Heart right ventricle (tissue), 16 donors: ENCODE measurements at regions not wholly inside any gene's neighbourhood (a gene's known extent, or its start where the extent isn't known, plus 50 kb on each side); places are given as distances from the start of the nearest gene placed in this dataset.

ENCODE experiments used
- ATAC-seq, 8 donors: fragments of 200-7000 bp; cut with Tn5 transposase; one replicate each; pipeline ENCODE4 v1.9.1; 2020; ENCODE audit warnings: mild to moderate bottlenecking in 8 of 8, moderate library complexity in 8 of 8, moderate number of reproducible peaks in 1 of 8
- DNase-seq, 2 donors: peaks; one replicate each; pipeline ENCODE4 v3.0.0-alpha.2; 2020
- H3K27ac ChIP-seq, 10 donors: fragments of 200-600 bp; sonication (generic) in 2 of 10; one replicate each; pipeline versions ENCODE4 v1.5.0 to v1.8.0; 2020 to 2022; ENCODE audit warnings: mild to moderate bottlenecking in 3 of 10
- H3K27me3 ChIP-seq, 7 donors: fragments of 200-600 bp; one replicate each; pipeline ENCODE4 v1.8.0; 2021 to 2022; ENCODE audit warnings: mild to moderate bottlenecking in 2 of 7
- H3K36me3 ChIP-seq, 9 donors: fragments of 200-600 bp; sonication (generic) in 1 of 9; one replicate each; pipeline versions ENCODE4 v1.5.0 to v1.8.0; 2020 to 2022; ENCODE audit warnings: mild to moderate bottlenecking in 2 of 9
- H3K4me1 ChIP-seq, 9 donors: fragments of 200-600 bp; sonication (generic) in 1 of 9; one replicate each; pipeline versions ENCODE4 v1.5.0 to v1.8.0; 2020 to 2022; ENCODE audit warnings: mild to moderate bottlenecking in 4 of 9
- H3K4me3 ChIP-seq, 10 donors: fragments of 200-600 bp; sonication (generic) in 2 of 10; one replicate each; pipeline versions ENCODE4 v1.5.0 to v1.8.0; 2020 to 2022; ENCODE audit warnings: mild to moderate bottlenecking in 7 of 10, moderate library complexity in 2 of 10
- H3K9me3 ChIP-seq, 11 donors: fragments of 200-600 bp in 10 of 11; sonication (generic) in 2 of 11; one replicate each; pipeline versions ENCODE4 v1.5.0 to v1.8.0; 2013 to 2022; ENCODE audit warnings: mild to moderate bottlenecking in 2 of 11, control low read depth in 1 of 11, moderate library complexity in 1 of 11
- CTCF ChIP-seq, 9 donors: fragments of 200-600 bp; sonication (generic) in 2 of 9; IDR thresholded peaks; one replicate each; pipeline versions ENCODE4 v1.5.0 to v1.8.0; 2021 to 2022; ENCODE audit warnings: antibody characterized with exemption in 9 of 9, mild to moderate bottlenecking in 5 of 9, moderate library complexity in 1 of 9
- WGBS, 2 donors: extraction: QIAGEN DNeasy Blood & Tissue Kit; methylation state at CpG; one replicate each; pipeline ENCODE4 v1.1.7; 2013; ENCODE audit warnings: inconsistent platforms in 1 of 2; 5-methylcytosine and 5-hydroxymethylcytosine counted together
- intact Hi-C, 10 donors: fragments of 100-400 bp; cut with DNase I; formaldehyde crosslinking; loops; one replicate each; pipeline versions ENCODE4 v1.11.1 to v1.14.2; 2022
- donor health status: Arrhythmogenic right ventricular cardiomyopathy.
- donor health status: ischemic (EF 13 %, LVEDD 7.1; RV severe dilation, severe dysfunction).
- donor health status: healthy with polysubstance abuse.
- donor health status: DM: no; HTN: yes; CAD: no.
- donor health status: DM: no; HTN: no; CAD: no.
- donor health status: ischemic (EF 25% LVEDD 6.9; RV normal size, moderate dysfunction).
- donor health status: ischemic (EF 25% LVEDD 5.7; RV mildly dilated, moderate dysfunction).
- donor health status: healthy.
- donor health status: DM: yes; HTN: yes; CAD: no.
- donor health status: Ischemic cardiomyopathy.
- donor health status: ischemic (EF 35%, LVEDD 5.7; RV mildly dilated, moderate dysfunction).
- donor health status: nonischemic (EF 11% LVEDD 7.7; RV severe dilation, severe dysfunction).
- donor health status: DM: yes; HTN: yes; CAD: no.
- donor health status: PGD.
- donor health status: ischemic (EF 29% LVEDD 5.4; RV normal size, mild dysfunction).
- donor health status: nonischemic (EF 23%, LVEDD 6.1; RV moderate dilation, normal function).

- Histone ChIP-seq H3K36me3 (no peaks in the 10 kb centered on the region), H3K9me3 (peaks cover 0 to 19% (median 7%) of the 10 kb centered on the region in 11 donors), H3K27ac (no peak overlapping the region), H3K4me1 (no peaks in the 10 kb centered on the region), H3K4me3 (no peak overlapping the region), H3K27me3 (no peaks in the 10 kb centered on the region)
- TF ChIP-seq CTCF (IDR thresholded peaks at IDR 0.05) = no peak
- ATAC-seq (no peak), DNase-seq (no peak)
- WGBS, 2 donors = 78 to 83% methylated on average over 1 of the region's 1 CpG
- intact Hi-C loops = no loop called here
These were observed 430.5 kb upstream of the XYLT1 start for GRCh38 chr16:17901309-17901708.

DNA sequence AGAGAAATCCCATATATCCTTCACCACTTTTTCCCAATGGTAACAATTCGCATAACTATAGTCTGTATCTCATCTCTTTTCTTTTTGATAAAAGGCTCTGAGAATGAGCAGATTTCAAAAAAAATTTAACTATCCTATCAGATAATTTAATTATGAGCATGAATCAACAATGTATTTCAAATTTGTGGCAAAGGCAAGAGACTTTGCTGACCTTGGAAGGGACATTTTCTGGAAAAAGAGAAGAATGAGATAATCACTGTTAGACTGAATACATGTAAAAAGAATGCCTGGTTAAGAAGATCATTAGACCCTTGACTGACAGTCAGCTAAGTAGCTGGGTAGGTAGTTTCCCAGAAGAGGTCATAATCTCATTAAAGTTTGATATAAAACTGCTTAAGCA lies 428.4 kb upstream of the XYLT1 start:
- Histone ChIP-seq H3K27ac (no peak overlapping the region), H3K4me3 (no peak overlapping the region), H3K4me1 (no peaks in the 10 kb centered on the region), H3K27me3 (no peaks in the 10 kb centered on the region), H3K9me3 (no peaks in the 10 kb centered on the region), H3K36me3 (no peaks in the 10 kb centered on the region)
- intact Hi-C loops = no loop called here
- 91 to 96% methylated on average over 1 of the region's 1 CpG for WGBS, 2 donors
- no peak for DNase-seq
- no peak for TF ChIP-seq CTCF (IDR thresholded peaks at IDR 0.05)
- no peak for ATAC-seq

DNA sequence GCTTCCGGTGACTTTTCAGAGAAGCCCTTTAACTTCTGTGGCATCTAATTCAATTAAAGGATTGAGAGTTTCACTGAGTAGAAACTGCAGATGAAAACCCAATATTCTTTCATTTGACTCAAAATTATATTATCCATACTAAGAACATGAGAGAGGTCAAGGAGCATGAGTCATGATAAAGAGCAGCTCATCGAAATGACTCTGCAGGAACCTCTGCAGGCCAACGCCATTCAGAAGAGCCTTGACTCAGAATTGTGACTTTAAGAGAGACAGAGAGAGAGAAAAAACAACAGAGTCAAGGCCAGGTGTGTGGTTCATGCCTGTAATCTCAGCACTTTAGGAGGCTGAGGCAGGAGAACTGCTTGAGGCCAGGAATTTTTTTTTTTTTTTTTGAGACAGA lies 417.2 kb upstream of the XYLT1 start:
- no peak overlapping the region for H3K4me3 ChIP-seq
- TF ChIP-seq CTCF (IDR thresholded peaks at IDR 0.05) = no peak
- WGBS, 2 donors = 79 to 83% methylated on average over 3 of the region's 3 CpGs
- peaks cover 0 to 5% (median 0%) of the 10 kb centered on the region in 7 donors for H3K27me3 ChIP-seq
- H3K27ac ChIP-seq = no peak overlapping the region
- H3K4me1 ChIP-seq = no peaks in the 10 kb centered on the region
- DNase-seq = no peak
- no peaks in the 10 kb centered on the region for H3K36me3 ChIP-seq
- intact Hi-C loops = no loop called here
- ATAC-seq = no peak
- no peaks in the 10 kb centered on the region for H3K9me3 ChIP-seq

- H3K4me3 ChIP-seq = no peak overlapping the region
- intact Hi-C loops = no loop called here
- TF ChIP-seq CTCF (IDR thresholded peaks at IDR 0.05) = no peak
- no peaks in the 10 kb centered on the region for H3K4me1 ChIP-seq
- H3K36me3 ChIP-seq = no peaks in the 10 kb centered on the region
- DNase-seq (no peak), ATAC-seq (no peak)
- no peaks in the 10 kb centered on the region for H3K9me3 ChIP-seq
- 77 to 85% methylated on average over 7 of the region's 7 CpGs for WGBS, 2 donors
- H3K27ac ChIP-seq = no peak overlapping the region
- no peaks in the 10 kb centered on the region for H3K27me3 ChIP-seq
These were observed 415.0 kb upstream of the XYLT1 start for GRCh38 chr16:17885659-17886207.
